ENCODE measurements at regions not wholly inside any gene's neighbourhood (a gene's known extent, or its start where the extent isn't known, plus 50 kb on each side); places are given as distances from the start of the nearest gene placed in this dataset.
"Not testable (repeated sequence)": the region's sequence is repeated elsewhere in the genome, so short reads cannot be mapped to it uniquely, and the experiment has no call there.

DNA sequence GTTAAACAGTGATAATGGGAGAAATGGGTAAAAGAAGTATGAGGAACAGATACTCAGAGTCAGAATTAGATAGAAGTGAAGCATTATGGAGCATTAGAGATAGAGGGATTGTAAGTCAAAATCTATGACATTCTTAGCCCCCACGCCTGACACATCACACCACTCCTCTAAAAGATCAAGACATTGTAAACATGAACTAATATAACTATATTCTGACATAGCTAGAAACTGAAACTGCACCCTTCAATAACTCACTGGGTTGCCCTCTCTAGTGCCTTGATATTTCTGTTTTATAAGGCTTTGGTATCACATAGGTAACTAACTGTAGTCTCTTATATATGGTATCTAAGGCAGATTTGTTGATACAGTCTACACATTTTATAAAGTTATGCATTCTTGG is 684.3 kb upstream of the DPPA4 start:
- Mint-ChIP-seq H3K4me1 (no peaks in the 10 kb centered on the region), H3K36me3 (no peaks in the 10 kb centered on the region), H3K27me3 (ENCODE audit: low read depth in 2 of 2) (no peaks in the 10 kb centered on the region), H3K4me3 (no peak overlapping the region), H3K9me3 (peaks cover 0 to 8% of the 10 kb centered on the region in 2 donors), H3K27ac (no peak overlapping the region)
- DNase-seq (no peak), ATAC-seq (no peak)
- Histone ChIP-seq H3K4me1 (ENCODE audit: control insufficient read depth, insufficient read depth, low read length) (no peaks in the 10 kb centered on the region), H3K27me3 (ENCODE audit: control insufficient read depth, insufficient read depth, low read length) (no peaks in the 10 kb centered on the region), H3K9me3 (ENCODE audit: control insufficient read depth, insufficient read depth, low read length) (no peaks in the 10 kb centered on the region), H3K36me3 (ENCODE audit: control insufficient read depth, insufficient read depth, low read length) (no peaks in the 10 kb centered on the region), H3K4me3 (ENCODE audit: low read length) (no peak overlapping the region), H3K27ac (ENCODE audit: low read length) (no peak overlapping the region)
- TF ChIP-seq, protein P1, sequence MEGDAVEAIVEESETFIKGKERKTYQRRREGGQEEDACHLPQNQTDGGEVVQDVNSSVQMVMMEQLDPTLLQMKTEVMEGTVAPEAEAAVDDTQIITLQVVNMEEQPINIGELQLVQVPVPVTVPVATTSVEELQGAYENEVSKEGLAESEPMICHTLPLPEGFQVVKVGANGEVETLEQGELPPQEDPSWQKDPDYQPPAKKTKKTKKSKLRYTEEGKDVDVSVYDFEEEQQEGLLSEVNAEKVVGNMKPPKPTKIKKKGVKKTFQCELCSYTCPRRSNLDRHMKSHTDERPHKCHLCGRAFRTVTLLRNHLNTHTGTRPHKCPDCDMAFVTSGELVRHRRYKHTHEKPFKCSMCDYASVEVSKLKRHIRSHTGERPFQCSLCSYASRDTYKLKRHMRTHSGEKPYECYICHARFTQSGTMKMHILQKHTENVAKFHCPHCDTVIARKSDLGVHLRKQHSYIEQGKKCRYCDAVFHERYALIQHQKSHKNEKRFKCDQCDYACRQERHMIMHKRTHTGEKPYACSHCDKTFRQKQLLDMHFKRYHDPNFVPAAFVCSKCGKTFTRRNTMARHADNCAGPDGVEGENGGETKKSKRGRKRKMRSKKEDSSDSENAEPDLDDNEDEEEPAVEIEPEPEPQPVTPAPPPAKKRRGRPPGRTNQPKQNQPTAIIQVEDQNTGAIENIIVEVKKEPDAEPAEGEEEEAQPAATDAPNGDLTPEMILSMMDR (IDR thresholded peaks at IDR 0.05) = no peak
- intact Hi-C loops (cut with micrococcal nuclease) = no loop called here
- 14% methylated on average over 1 of the region's 1 CpG for WGBS (ENCODE audit: insufficient coverage)

DNA sequence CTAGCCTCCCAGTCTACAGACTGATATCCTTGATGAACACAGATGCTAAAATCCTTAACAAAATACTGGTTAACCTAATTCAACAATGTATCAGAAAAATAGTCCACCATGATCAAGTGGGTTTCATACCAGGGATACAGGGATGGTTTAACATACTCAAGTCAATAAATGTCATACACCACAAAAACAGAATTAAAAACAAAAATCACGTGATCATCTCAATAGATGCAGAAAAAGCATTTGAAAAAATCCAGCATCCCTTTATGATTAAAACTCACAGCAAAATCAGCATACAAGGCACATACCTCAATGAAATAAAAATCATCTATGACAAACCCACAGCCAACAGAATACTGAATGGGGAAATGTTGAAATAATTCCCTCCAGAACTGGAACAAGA is 685.7 kb upstream of the DPPA4 start:
- H3K4me3 ChIP-seq (ENCODE audit: low read length); H3K27ac ChIP-seq (ENCODE audit: low read length); H3K9me3 ChIP-seq (ENCODE audit: control insufficient read depth, insufficient read depth, low read length); ATAC-seq; H3K27me3 ChIP-seq (ENCODE audit: control insufficient read depth, insufficient read depth, low read length); H3K36me3 Mint-ChIP-seq; H3K36me3 ChIP-seq (ENCODE audit: control insufficient read depth, insufficient read depth, low read length); H3K27me3 Mint-ChIP-seq (ENCODE audit: low read depth in 2 of 2); H3K9me3 Mint-ChIP-seq; H3K4me3 Mint-ChIP-seq; H3K4me1 Mint-ChIP-seq; intact Hi-C loops (cut with micrococcal nuclease); H3K4me1 ChIP-seq (ENCODE audit: control insufficient read depth, insufficient read depth, low read length); H3K27ac Mint-ChIP-seq; DNase-seq: not testable (repeated sequence)
- 86% methylated on average over 1 of the region's 1 CpG for WGBS (ENCODE audit: insufficient coverage)

DNA sequence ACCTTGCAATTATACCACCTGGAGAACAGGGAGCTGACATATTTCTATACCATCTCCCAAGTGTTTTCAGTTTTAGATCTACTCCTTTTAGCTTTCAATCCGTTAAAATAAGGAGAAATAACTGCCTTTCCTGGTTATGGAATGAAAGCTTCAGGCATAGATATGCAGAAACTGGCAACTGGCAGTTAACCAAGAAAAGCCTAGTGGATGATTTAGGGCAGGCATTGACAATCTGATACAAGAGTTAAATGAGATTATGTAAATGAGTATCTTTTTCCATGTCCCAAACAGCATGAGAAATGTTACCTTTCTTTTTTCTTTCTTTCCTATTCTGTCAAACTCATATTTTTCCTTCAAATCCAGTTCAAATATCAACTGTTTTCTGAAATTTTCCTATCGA is 689.1 kb upstream of the DPPA4 start:
- 90% methylated on average over 2 of the region's 2 CpGs for WGBS (ENCODE audit: insufficient coverage)

DNA sequence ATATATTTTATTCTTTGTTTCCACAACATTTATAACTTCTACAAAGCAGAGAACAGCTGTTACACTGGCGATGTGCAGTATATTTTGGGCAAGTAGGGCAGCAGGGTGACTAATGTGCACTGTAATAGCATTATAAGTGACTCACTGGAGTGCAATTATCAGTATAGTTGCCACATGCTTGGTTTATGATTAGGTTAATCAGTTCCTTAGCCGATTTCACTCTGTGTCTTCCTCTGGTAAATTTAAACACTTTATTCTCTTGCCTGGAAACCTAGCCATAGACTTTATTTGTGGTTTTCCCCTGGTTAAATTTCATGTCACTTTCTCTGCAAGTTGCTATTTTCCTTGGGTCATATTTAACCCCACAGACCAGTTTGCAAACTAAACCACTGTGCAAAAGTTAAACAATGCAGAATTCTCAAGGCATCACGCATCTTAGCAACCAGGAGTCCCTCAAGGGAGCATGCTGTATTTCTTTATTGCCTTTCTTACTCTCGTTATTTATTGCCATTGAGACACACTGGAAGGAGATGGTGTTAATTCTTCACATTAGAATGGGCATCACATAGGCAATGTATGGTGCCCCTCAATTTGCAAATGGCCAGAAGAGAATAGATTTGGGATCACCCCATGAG is 690.2 kb upstream of the DPPA4 start:
- TF ChIP-seq, protein P1 (IDR thresholded peaks at IDR 0.05) = no peak
- intact Hi-C loops (cut with micrococcal nuclease) = no loop called here
- no peaks in the 10 kb centered on the region for H3K36me3 Mint-ChIP-seq
- Histone ChIP-seq H3K4me3 (ENCODE audit: low read length) (no peak overlapping the region), H3K27ac (ENCODE audit: low read length) (no peak overlapping the region), H3K36me3 (ENCODE audit: control insufficient read depth, insufficient read depth, low read length) (no peaks in the 10 kb centered on the region), H3K9me3 (ENCODE audit: control insufficient read depth, insufficient read depth, low read length) (no peaks in the 10 kb centered on the region), H3K4me1 (ENCODE audit: control insufficient read depth, insufficient read depth, low read length) (no peaks in the 10 kb centered on the region), H3K27me3 (ENCODE audit: control insufficient read depth, insufficient read depth, low read length) (no peaks in the 10 kb centered on the region)
- H3K27me3 Mint-ChIP-seq (ENCODE audit: low read depth in 2 of 2) = no peaks in the 10 kb centered on the region
- H3K4me1 Mint-ChIP-seq = no peaks in the 10 kb centered on the region
- WGBS (ENCODE audit: insufficient coverage) = 78% methylated on average over 4 of the region's 4 CpGs
- H3K27ac Mint-ChIP-seq = no peak overlapping the region
- H3K9me3 Mint-ChIP-seq = peaks cover 0 to 2% of the 10 kb centered on the region in 2 donors
- no peak overlapping the region for H3K4me3 Mint-ChIP-seq
- ATAC-seq (no peak), DNase-seq (no peak)

More for the DNA sequence above, 689.1 kb upstream of the DPPA4 start:
- H3K36me3 Mint-ChIP-seq = no peaks in the 10 kb centered on the region
- Histone ChIP-seq H3K27me3 (ENCODE audit: control insufficient read depth, insufficient read depth, low read length) (no peaks in the 10 kb centered on the region), H3K9me3 (ENCODE audit: control insufficient read depth, insufficient read depth, low read length) (no peaks in the 10 kb centered on the region), H3K4me3 (ENCODE audit: low read length) (no peak overlapping the region), H3K27ac (ENCODE audit: low read length) (no peak overlapping the region), H3K4me1 (ENCODE audit: control insufficient read depth, insufficient read depth, low read length) (no peaks in the 10 kb centered on the region), H3K36me3 (ENCODE audit: control insufficient read depth, insufficient read depth, low read length) (no peaks in the 10 kb centered on the region)
- no peaks in the 10 kb centered on the region for H3K27me3 Mint-ChIP-seq (ENCODE audit: low read depth in 2 of 2)
- H3K4me3 Mint-ChIP-seq = no peak overlapping the region
- intact Hi-C loops (cut with micrococcal nuclease) = no loop called here
- no peak for ATAC-seq
- no peaks in the 10 kb centered on the region for H3K4me1 Mint-ChIP-seq
- no peak overlapping the region for H3K27ac Mint-ChIP-seq
- TF ChIP-seq, protein P1 (IDR thresholded peaks at IDR 0.05) = no peak
- DNase-seq = no peak
- peaks cover 0 to 4% of the 10 kb centered on the region in 2 donors for H3K9me3 Mint-ChIP-seq
